CD4-positive, alpha-beta memory T cell (primary cell): ENCODE measurements at regions not wholly inside any gene's neighbourhood (a gene's known extent, or its start where the extent isn't known, plus 50 kb on each side); places are given as distances from the start of the nearest gene placed in this dataset.

ENCODE experiments used
- CTCF ChIA-PET: fragments of 350-600 bp; sonication (Branson Sonifier 250); formaldehyde crosslinking; loops from one replicate; lab custom pipeline; 2021; ENCODE audit warnings: inconsistent platforms; ENCODE audit not compliant: partially characterized antibody; lab: Charles Lee
- POLR2A ChIA-PET: fragments of 350-600 bp; sonication (Branson Sonifier 250); formaldehyde crosslinking; loops from one replicate; lab custom pipeline; 2021; ENCODE audit not compliant: partially characterized antibody; lab: Charles Lee
- DNase-seq, 5 donors: peaks; one replicate each; pipeline versions ENCODE4 v3.0.0 to v3.0.0-alpha.2; 2020 to 2022; ENCODE audit warnings: mixed read lengths in 1 of 5
- H3K27ac ChIP-seq: one replicate; pipeline ENCODE4 v1.7.0; 2013; ENCODE audit warnings: low read depth, low read length
- H3K27me3 ChIP-seq: 2 replicates; pipeline ENCODE4 v1.7.0; 2013; ENCODE audit warnings: mild to moderate bottlenecking, low read length, moderate library complexity; ENCODE audit not compliant: insufficient read depth
- H3K36me3 ChIP-seq: 2 replicates; pipeline ENCODE4 v1.7.0; 2013; ENCODE audit warnings: mild to moderate bottlenecking, low read length, moderate library complexity; ENCODE audit not compliant: insufficient read depth
- H3K4me1 ChIP-seq: 2 replicates; pipeline ENCODE4 v1.7.0; 2013; ENCODE audit warnings: mild to moderate bottlenecking, low read length, moderate library complexity; ENCODE audit not compliant: insufficient read depth
- H3K4me3 ChIP-seq, 2 donors: one replicate each; pipeline ENCODE4 v1.7.0; 2013; ENCODE audit warnings: low read length in 2 of 2, mild to moderate bottlenecking in 1 of 2
- H3K9me3 ChIP-seq, 2 donors: one replicate each; pipeline ENCODE4 v1.7.0; 2013; ENCODE audit warnings: low read length in 2 of 2, control low read depth in 1 of 2; ENCODE audit not compliant: control insufficient read depth in 1 of 2
- H3K27ac Mint-ChIP-seq, 7 donors: one replicate each; pipeline ENCODE4 v1.8.0; 2020 to 2021; ENCODE audit warnings: mixed read lengths in 7 of 7, mild to moderate bottlenecking in 6 of 7, inconsistent platforms in 3 of 7, moderate library complexity in 3 of 7
- H3K27me3 Mint-ChIP-seq, 2 donors: one replicate each; pipeline ENCODE4 v1.8.0; 2020 to 2021; ENCODE audit warnings: mixed read lengths in 2 of 2
- H3K36me3 Mint-ChIP-seq, 2 donors: one replicate each; pipeline ENCODE4 v1.8.0; 2020 to 2021; ENCODE audit warnings: mixed read lengths in 2 of 2, inconsistent platforms in 1 of 2, mild to moderate bottlenecking in 1 of 2
- H3K4me1 Mint-ChIP-seq, 4 donors: one replicate each; pipeline ENCODE4 v1.8.0; 2020 to 2021; ENCODE audit warnings: mixed read lengths in 4 of 4, mild to moderate bottlenecking in 1 of 4
- H3K4me3 Mint-ChIP-seq, 8 donors: one replicate each; pipeline ENCODE4 v1.8.0; 2020 to 2021; ENCODE audit warnings: mixed read lengths in 8 of 8, mild to moderate bottlenecking in 7 of 8, moderate library complexity in 6 of 8, inconsistent platforms in 3 of 8
- H3K9me3 Mint-ChIP-seq, 8 donors: one replicate each; pipeline ENCODE4 v1.8.0; 2020 to 2021; ENCODE audit warnings: mixed read lengths in 8 of 8, mild to moderate bottlenecking in 5 of 8, inconsistent platforms in 3 of 8, moderate library complexity in 1 of 8
- intact Hi-C: fragments of 100-400 bp; cut with micrococcal nuclease; formaldehyde crosslinking; loops from one replicate; pipeline ENCODE4 v1.15.1; 2023

DNA sequence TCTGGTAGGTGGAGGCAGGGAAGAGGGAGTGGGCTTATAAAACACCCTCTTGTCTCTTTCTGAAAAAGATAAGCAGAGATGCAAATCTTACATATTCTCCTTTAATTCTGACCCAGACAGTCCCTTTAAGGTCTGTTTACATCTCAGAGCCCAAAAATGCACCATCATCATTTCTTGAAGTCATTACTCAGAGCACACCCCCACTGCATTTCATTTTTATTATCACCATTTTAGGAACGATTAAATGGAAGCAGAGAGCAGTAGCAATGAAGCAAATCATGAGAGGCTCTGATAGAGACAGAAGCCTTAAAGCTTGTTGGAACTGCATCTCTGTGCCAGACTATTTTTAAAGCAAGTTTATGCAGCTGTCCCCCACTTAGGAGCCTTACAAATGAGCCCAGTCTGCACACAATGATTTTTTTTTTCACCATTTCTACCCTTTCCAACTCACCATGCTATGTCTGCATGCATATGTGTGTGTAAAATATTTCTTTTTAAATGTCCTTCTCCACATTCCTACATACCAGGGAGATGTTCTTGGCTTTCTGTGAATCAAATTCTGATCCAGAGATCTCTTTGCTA is 311.0 kb downstream of the GRIN2B start:
- ChIA-PET POLR2A (no interaction called here), CTCF (no interaction called here)
- Mint-ChIP-seq H3K4me1 (no peaks in the 10 kb centered on the region), H3K9me3 (peaks cover 0 to 2% (median 0%) of the 10 kb centered on the region in 8 donors), H3K27ac (no peak overlapping the region), H3K4me3 (no peak overlapping the region), H3K36me3 (no peaks in the 10 kb centered on the region), H3K27me3 (peaks cover 6 to 11% of the 10 kb centered on the region in 2 donors)
- Histone ChIP-seq H3K27ac (no peak overlapping the region), H3K27me3 (no peaks in the 10 kb centered on the region), H3K9me3 (no peaks in the 10 kb centered on the region), H3K4me1 (no peaks in the 10 kb centered on the region), H3K4me3 (no peak overlapping the region), H3K36me3 (no peaks in the 10 kb centered on the region)
- no peak for DNase-seq
- intact Hi-C loops, result no loop called here

GRCh38 chr12:13668880-13669279 is 312.5 kb downstream of the GRIN2B start:
- CTCF ChIA-PET, result interaction anchor here (1.1 kb wide), 1 partner anchor 14 kb away, joined by 3 read pairs; no protein-coding TSS in a partner anchor
- H3K27ac Mint-ChIP-seq, result no peak overlapping the region

GRCh38 chr12:13666806-13667205 is 314.6 kb downstream of the GRIN2B start:
- H3K27me3 Mint-ChIP-seq, result peaks cover 8 to 11% of the 10 kb centered on the region in 2 donors
- no peak overlapping the region for H3K4me3 ChIP-seq
- intact Hi-C loops, result no loop called here
- no peaks in the 10 kb centered on the region for H3K4me1 ChIP-seq
- H3K27ac Mint-ChIP-seq, result peak overlapping the region in 1 of 7 donors; percentile 70
- no peaks in the 10 kb centered on the region for H3K36me3 Mint-ChIP-seq
- CTCF ChIA-PET, result no interaction called here
- no peaks in the 10 kb centered on the region for H3K27me3 ChIP-seq
- no peak overlapping the region for H3K4me3 Mint-ChIP-seq
- no peak for DNase-seq
- POLR2A ChIA-PET, result no interaction called here
- H3K36me3 ChIP-seq, result no peaks in the 10 kb centered on the region
- H3K4me1 Mint-ChIP-seq, result no peaks in the 10 kb centered on the region
- no peaks in the 10 kb centered on the region for H3K9me3 Mint-ChIP-seq
- no peaks in the 10 kb centered on the region for H3K9me3 ChIP-seq
- no peak overlapping the region for H3K27ac ChIP-seq

More at GRCh38 chr12:13668880-13669279, 312.5 kb downstream of the GRIN2B start:
- H3K27me3 Mint-ChIP-seq, result peaks cover 8 to 11% of the 10 kb centered on the region in 2 donors
- no peaks in the 10 kb centered on the region for H3K36me3 Mint-ChIP-seq
- no peak overlapping the region for H3K27ac ChIP-seq
- no peaks in the 10 kb centered on the region for H3K4me1 ChIP-seq
- DNase-seq, result no peak
- POLR2A ChIA-PET, result no interaction called here
- H3K4me3 Mint-ChIP-seq, result no peak overlapping the region
- H3K4me3 ChIP-seq, result no peak overlapping the region
- H3K9me3 Mint-ChIP-seq, result peaks cover 0 to 2% (median 0%) of the 10 kb centered on the region in 8 donors
- intact Hi-C loops, result no loop called here
- no peaks in the 10 kb centered on the region for H3K36me3 ChIP-seq
- no peaks in the 10 kb centered on the region for H3K4me1 Mint-ChIP-seq
- H3K27me3 ChIP-seq, result no peaks in the 10 kb centered on the region
- H3K9me3 ChIP-seq, result no peaks in the 10 kb centered on the region

DNA sequence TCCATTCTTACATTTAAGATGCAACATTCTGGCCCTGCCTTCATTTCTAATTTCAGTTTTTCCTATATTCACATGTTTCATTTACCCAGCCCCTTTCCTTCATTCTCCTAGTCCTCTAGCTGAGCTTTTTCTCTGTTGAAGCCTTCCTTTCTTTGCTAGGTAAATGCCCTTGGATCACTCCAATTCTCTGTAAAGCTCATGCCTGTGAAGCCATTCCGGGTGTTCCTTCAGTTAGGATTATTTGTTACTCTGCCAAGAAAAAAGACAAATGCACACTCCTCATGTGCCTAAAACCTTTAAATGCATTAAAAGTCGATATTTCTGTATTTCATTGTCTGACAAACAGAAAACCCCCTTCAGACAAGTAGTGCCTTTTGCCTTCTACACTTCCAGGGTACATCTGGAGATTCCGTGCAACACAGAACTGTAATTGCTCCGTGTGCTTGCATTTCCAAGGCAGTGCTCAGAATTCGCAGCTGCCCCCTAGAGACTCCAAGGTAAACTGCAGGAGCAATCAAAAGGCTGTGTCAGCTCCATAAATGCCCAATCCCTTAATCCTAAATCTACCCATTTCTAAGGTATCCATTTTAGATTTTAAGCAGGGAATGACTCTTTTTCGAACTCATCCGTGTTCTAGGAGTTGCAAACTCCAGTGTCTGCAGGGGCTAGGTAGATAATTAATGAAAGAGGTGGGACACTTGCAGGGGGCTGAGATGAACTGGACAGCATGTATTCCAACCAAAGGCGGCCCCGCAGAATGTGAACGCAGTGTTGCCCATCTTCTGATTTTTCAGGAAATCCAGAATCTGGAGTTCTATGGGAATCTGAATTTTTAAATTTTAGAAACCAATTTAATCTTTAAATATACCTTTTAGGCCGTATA is 320.2 kb downstream of the GRIN2B start:
- H3K36me3 ChIP-seq, result no peaks in the 10 kb centered on the region
- H3K27ac ChIP-seq, result no peak overlapping the region
- no peaks in the 10 kb centered on the region for H3K4me1 ChIP-seq
- H3K27ac Mint-ChIP-seq, result no peak overlapping the region
- H3K9me3 Mint-ChIP-seq, result no peaks in the 10 kb centered on the region
- POLR2A ChIA-PET, result no interaction called here
- no peaks in the 10 kb centered on the region for H3K27me3 ChIP-seq
- DNase-seq, result peak in 1 of 5 donors; percentile 3
- H3K4me3 Mint-ChIP-seq, result no peak overlapping the region
- CTCF ChIA-PET, result interaction anchor here (1.1 kb wide), 1 partner anchor 12 kb away, joined by 3 read pairs; no protein-coding TSS in a partner anchor
- no peak overlapping the region for H3K4me3 ChIP-seq
- H3K27me3 Mint-ChIP-seq, result peaks cover 2 to 3% of the 10 kb centered on the region in 2 donors
- peaks cover 0 to 2% (median 0%) of the 10 kb centered on the region in 4 donors for H3K4me1 Mint-ChIP-seq
- intact Hi-C loops, result loop anchor here (5.0 kb wide), 1 partner anchor 449 kb away; no protein-coding TSS in a partner anchor
- H3K9me3 ChIP-seq, result no peaks in the 10 kb centered on the region
- no peaks in the 10 kb centered on the region for H3K36me3 Mint-ChIP-seq

DNA sequence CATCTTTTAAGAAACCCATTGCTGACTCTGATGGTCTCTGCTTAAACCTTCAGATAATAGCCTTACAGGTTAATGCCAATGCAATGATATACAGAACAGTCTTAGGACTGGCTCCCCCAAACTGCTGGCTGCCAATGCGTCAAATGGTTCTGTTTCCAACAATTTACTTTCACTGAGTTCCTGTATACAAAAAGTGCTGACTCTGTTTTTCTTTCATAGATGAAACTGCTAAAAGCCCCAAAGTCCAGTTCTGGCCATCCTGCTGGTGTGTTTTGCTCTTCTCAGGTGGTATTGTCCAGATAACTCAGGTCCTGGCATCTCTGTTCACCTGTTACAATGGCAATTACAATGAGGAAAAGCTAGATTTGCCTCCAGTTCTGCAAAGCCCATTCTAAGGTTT is 326.9 kb downstream of the GRIN2B start:
- Mint-ChIP-seq H3K9me3 (no peaks in the 10 kb centered on the region), H3K4me3 (no peak overlapping the region), H3K4me1 (no peaks in the 10 kb centered on the region), H3K27me3 (no peaks in the 10 kb centered on the region), H3K27ac (no peak overlapping the region), H3K36me3 (no peaks in the 10 kb centered on the region)
- Histone ChIP-seq H3K4me3 (no peak overlapping the region), H3K27me3 (no peaks in the 10 kb centered on the region), H3K27ac (no peak overlapping the region), H3K36me3 (no peaks in the 10 kb centered on the region), H3K4me1 (no peaks in the 10 kb centered on the region), H3K9me3 (no peaks in the 10 kb centered on the region)
- no peak for DNase-seq
- CTCF ChIA-PET, result interaction anchor here (1.6 kb wide), 1 partner anchor 15 kb away, joined by 3 read pairs; no protein-coding TSS in a partner anchor
- POLR2A ChIA-PET, result no interaction called here
- intact Hi-C loops, result no loop called here

- no peaks in the 10 kb centered on the region for H3K4me1 Mint-ChIP-seq
- no peak overlapping the region for H3K27ac Mint-ChIP-seq
- POLR2A ChIA-PET, result no interaction called here
Observed at GRCh38 chr12:13652105-13652504, 329.3 kb downstream of the GRIN2B start.

GRCh38 chr12:13635709-13636108 is 345.7 kb downstream of the GRIN2B start:
- no peak overlapping the region for H3K4me3 ChIP-seq
- Mint-ChIP-seq H3K27ac (no peak overlapping the region), H3K36me3 (no peaks in the 10 kb centered on the region), H3K4me3 (no peak overlapping the region), H3K27me3 (peaks cover 0 to 3% of the 10 kb centered on the region in 2 donors), H3K9me3 (peaks cover 0 to 3% (median 0%) of the 10 kb centered on the region in 8 donors), H3K4me1 (no peaks in the 10 kb centered on the region)
- POLR2A ChIA-PET, result no interaction called here
- intact Hi-C loops, result no loop called here
- no peaks in the 10 kb centered on the region for H3K4me1 ChIP-seq
- no peak overlapping the region for H3K27ac ChIP-seq
- no peaks in the 10 kb centered on the region for H3K9me3 ChIP-seq
- no peaks in the 10 kb centered on the region for H3K36me3 ChIP-seq
- CTCF ChIA-PET, result no interaction called here
- H3K27me3 ChIP-seq, result no peaks in the 10 kb centered on the region
- DNase-seq, result no peak

More at GRCh38 chr12:13652105-13652504, 329.3 kb downstream of the GRIN2B start:
- intact Hi-C loops, result no loop called here
- H3K36me3 Mint-ChIP-seq, result no peaks in the 10 kb centered on the region
- DNase-seq, result no peak
- Histone ChIP-seq H3K9me3 (no peaks in the 10 kb centered on the region), H3K27ac (no peak overlapping the region), H3K4me1 (no peaks in the 10 kb centered on the region), H3K36me3 (no peaks in the 10 kb centered on the region), H3K4me3 (no peak overlapping the region), H3K27me3 (no peaks in the 10 kb centered on the region)
- H3K4me3 Mint-ChIP-seq, result no peak overlapping the region
- CTCF ChIA-PET, result no interaction called here
- H3K27me3 Mint-ChIP-seq, result peaks cover 0 to 2% of the 10 kb centered on the region in 2 donors
- no peaks in the 10 kb centered on the region for H3K9me3 Mint-ChIP-seq
